K562 (cell line): ENCODE measurements at regions not wholly inside any gene's neighbourhood (a gene's known extent, or its start where the extent isn't known, plus 50 kb on each side); places are given as distances from the start of the nearest gene placed in this dataset.

ENCODE experiments used
- ATAC-seq: fragments of 200-7000 bp; cut with Tn5 transposase; 3 replicates; pipeline ENCODE4 v1.9.1; 2020; ENCODE audit warnings: moderate library complexity
- BruUV-seq: library from RNA; stranded (reverse); fragments of 400-500 nt; replicated peaks from 2 replicates; lab custom pipeline; 2021; lab: Mats Ljungman, UMichigan
- CTCF ChIA-PET: fragments of 300-600 bp; formaldehyde crosslinking; extraction: SDS; loops from one replicate; lab custom pipeline; 2021; ENCODE audit warnings: low intra/inter-chr PET ratio; lab: Yijun Ruan, JAX
- POLR2A ChIA-PET: fragments of 300-600, 350-650 bp; sonication (Branson Sonifier 250); formaldehyde crosslinking; extraction: SDS; loops from one replicate; lab custom pipeline; 2021; ENCODE audit warnings: antibody characterized with exemption, inconsistent platforms; lab: Yijun Ruan, JAX
- DNase-seq, 4 experiments: peaks; one replicate each; pipeline versions ENCODE4 v3.0.0 to v3.0.0-alpha.2; 2011 to 2018; ENCODE audit warnings: low spot score in 3 of 4, mixed read lengths in 3 of 4; ENCODE audit errors: extremely low read depth in 1 of 4
- FAIRE-seq: peaks from 2 replicates; lab custom pipeline; 2011; peaks lifted over from hg19 to GRCh38; lab: Jason Lieb, UNC
- H2AFZ ChIP-seq: 2 replicates; pipeline ENCODE4 v1.6.0; 2011; ENCODE audit warnings: low read depth, low read length, control low read depth, inconsistent platforms
- H3K27ac ChIP-seq: fragments of 200-600 bp; 3 replicates; pipeline ENCODE4 v1.8.0; 2011; ENCODE audit warnings: low read depth, mild to moderate bottlenecking, control low read depth, inconsistent platforms, low read length, moderate library complexity, mixed read lengths; ENCODE audit errors: extremely low read depth
- H3K27me3 ChIP-seq, 2 experiments: fragments of 300-600 bp in 1 of 2; 2 replicates in 1 of 2; 3 replicates in 1 of 2; pipeline versions ENCODE4 v1.6.0 to v1.8.0; 2011; ENCODE audit warnings: inconsistent platforms in 2 of 2, low read length in 2 of 2, mild to moderate bottlenecking in 1 of 2, mixed read lengths in 1 of 2, moderate library complexity in 1 of 2; ENCODE audit not compliant: control insufficient read depth in 2 of 2, insufficient read depth in 2 of 2
- H3K36me3 ChIP-seq: fragments of 300-600 bp; 3 replicates; pipeline ENCODE4 v1.8.0; 2011; ENCODE audit warnings: mild to moderate bottlenecking, low read length, inconsistent platforms; ENCODE audit not compliant: control insufficient read depth, insufficient read depth
- H3K4me1 ChIP-seq, 2 experiments: fragments of 200-600 bp in 1 of 2; replicated peaks in 1 of 2; 2 replicates in 1 of 2; 3 replicates in 1 of 2; pipeline versions ENCODE4 v1.5.1 to v1.8.0; 2011; ENCODE audit warnings: inconsistent platforms in 2 of 2, low read length in 2 of 2, mild to moderate bottlenecking in 1 of 2, mixed read lengths in 1 of 2, moderate library complexity in 1 of 2; ENCODE audit not compliant: control insufficient read depth in 2 of 2, insufficient read depth in 2 of 2
- H3K4me2 ChIP-seq: 2 replicates; pipeline ENCODE4 v1.6.1; 2011; ENCODE audit warnings: low read length, control low read depth, inconsistent platforms, mixed read lengths; ENCODE audit not compliant: insufficient read depth
- H3K4me3 ChIP-seq: fragments of 200-600 bp; sonication (generic), shearing (Covaris generic); 2 replicates; pipeline ENCODE4 v1.5.1; 2016; ENCODE audit warnings: control low read depth, inconsistent platforms
- H3K79me2 ChIP-seq: fragments of 200-600 bp; 3 replicates; pipeline ENCODE4 v1.8.0; 2011; ENCODE audit warnings: low read length, inconsistent platforms; ENCODE audit not compliant: control insufficient read depth, insufficient read depth
- H3K9ac ChIP-seq, 2 experiments: 2 replicates each; pipeline versions ENCODE4 v1.6.0 to v1.6.1; 2011; ENCODE audit warnings: low read depth in 2 of 2, low read length in 2 of 2, control low read depth in 1 of 2, inconsistent platforms in 1 of 2, mild to moderate bottlenecking in 1 of 2, mixed read lengths in 1 of 2; ENCODE audit not compliant: insufficient read depth in 1 of 2
- H3K9me1 ChIP-seq: one replicate; pipeline ENCODE4 v1.6.0; 2011; ENCODE audit warnings: inconsistent platforms, mild to moderate bottlenecking, low read length, moderate library complexity; ENCODE audit not compliant: control insufficient read depth, insufficient read depth
- H3K9me3 ChIP-seq: replicated peaks from 2 replicates; pipeline ENCODE4 v1.5.1; 2011; ENCODE audit warnings: low read depth, low read length, inconsistent platforms; ENCODE audit not compliant: control insufficient read depth, insufficient read depth
- H4K20me1 ChIP-seq: replicated peaks from 2 replicates; pipeline ENCODE4 v1.6.1; 2011; ENCODE audit warnings: low read length, inconsistent platforms, mixed read lengths; ENCODE audit not compliant: control insufficient read depth, insufficient read depth
- ETS2 ChIP-seq: IDR thresholded peaks from 2 replicates; pipeline ENCODE4 v1.6.1; 2016; ENCODE audit warnings: borderline replicate concordance, missing genetic modification characterization, mild to moderate bottlenecking, moderate library complexity, missing compliant biosample characterization; ENCODE audit not compliant: poor library complexity, severe bottlenecking
- EWSR1 ChIP-seq: fragments of 450-650 bp; IDR thresholded peaks from 2 replicates; pipeline ENCODE4 v1.6.1; 2018; ENCODE audit warnings: borderline replicate concordance, mild to moderate bottlenecking, low read depth, moderate library complexity; ENCODE audit not compliant: partially characterized antibody
- ID3 ChIP-seq, 2 experiments: fragments of 250-450 bp in 1 of 2; fragments of 450-650 bp in 1 of 2; sonication (Bioruptor Pico) in 1 of 2; IDR thresholded peaks; 2 replicates each; pipeline versions ENCODE4 v1.6.1 to v1.8.0; 2016 to 2021; ENCODE audit warnings: mild to moderate bottlenecking in 2 of 2, moderate library complexity in 2 of 2, missing compliant biosample characterization in 1 of 2, missing genetic modification characterization in 1 of 2
- IRF1 ChIP-seq: sonication (generic); formaldehyde crosslinking; IDR thresholded peaks from 2 replicates; pipeline ENCODE4 v1.8.0; 2022; ENCODE audit warnings: missing genetic modification reagents, mild to moderate bottlenecking, borderline replicate concordance
- JUND ChIP-seq, 2 experiments: IDR thresholded peaks; 2 replicates in 1 of 2; 3 replicates in 1 of 2; pipeline ENCODE4 v1.6.1; 2011; ENCODE audit warnings: borderline replicate concordance in 2 of 2, low read depth in 2 of 2, low read length in 2 of 2, improper control_type of control experiment in 1 of 2, missing biosample characterization in 1 of 2, missing genetic modification characterization in 1 of 2, missing genetic modification reagents in 1 of 2
- RREB1 ChIP-seq: fragments of 250-450 bp; sonication (Bioruptor Pico); IDR thresholded peaks from 2 replicates; pipeline ENCODE4 v1.4.0; 2020
- SMARCA4 ChIP-seq: fragments of 450-650 bp; IDR thresholded peaks from 2 replicates; pipeline ENCODE4 v1.6.1; 2016
- ZNF24 ChIP-seq: fragments of 450-650 bp; IDR thresholded peaks from 2 replicates; pipeline ENCODE4 v1.6.1; 2016
- ZNF263 ChIP-seq: sonication (generic); formaldehyde crosslinking; IDR thresholded peaks from 2 replicates; pipeline ENCODE4 v1.8.0; 2022; ENCODE audit warnings: mild to moderate bottlenecking, missing genetic modification reagents, borderline replicate concordance
- WGBS: fragments of 100-300 bp; shearing (Covaris generic); methylation state at CpG from one replicate; pipeline ENCODE4 v1.1.6; 2016; ENCODE audit warnings: low coverage, mixed read lengths; ENCODE audit not compliant: insufficient coverage; ENCODE audit errors: missing lambda C conversion rate; 5-methylcytosine and 5-hydroxymethylcytosine counted together
- in situ Hi-C: fragments of 300-500 bp; cut with MboI; formaldehyde crosslinking; loops from 4 replicates; pipeline ENCODE4 v1.15.0; 2018; ENCODE audit warnings: inconsistent platforms, mixed read lengths
- intact Hi-C: fragments of 100-400 bp; cut with micrococcal nuclease; formaldehyde crosslinking; loops from 2 replicates; pipeline ENCODE4 v1.14.2; 2022

GRCh38 chr16:62564291-62564690, 528.1 kb upstream of the CDH8 start:
- Histone ChIP-seq H3K9me1 (no peaks in the 10 kb centered on the region), H3K27ac (no peak overlapping the region), H3K4me1 (no peaks in the 10 kb centered on the region), H3K9ac (no peak overlapping the region), H2AFZ (no peak overlapping the region), H3K4me2 (no peak overlapping the region), H3K9me3 (no peaks in the 10 kb centered on the region), H3K4me3 (no peak overlapping the region), H3K36me3 (no peaks in the 10 kb centered on the region), H3K27me3 (no peaks in the 10 kb centered on the region), H4K20me1 (no peaks in the 10 kb centered on the region), H3K79me2 (no peaks in the 10 kb centered on the region)
- ChIA-PET CTCF (no interaction called here), POLR2A (no interaction called here)
- in situ Hi-C loops = no loop called here
- DNase-seq (no peak), ATAC-seq (no peak), FAIRE-seq (no peak)
- no TSS peak for BruUV-seq
- TF ChIP-seq ZNF263 (CRISPR knock-in tag) = no peak
- no peak for TF ChIP-seq JUND (IDR thresholded peaks at IDR 0.05; ENCODE audit: borderline replicate concordance, low read depth, low read length)
- TF ChIP-seq JUND (tag; IDR thresholded peaks at IDR 0.05; ENCODE audit: borderline replicate concordance, low read depth, low read length) = no peak
- TF ChIP-seq IRF1 (CRISPR knock-in tag) = no peak
- no peak for TF ChIP-seq ZNF24
- TF ChIP-seq SMARCA4 = no peak
- no peak for TF ChIP-seq ID3 (CRISPR knock-in tag; IDR thresholded peaks at IDR 0.05)
- TF ChIP-seq ID3 (tag; IDR thresholded peaks at IDR 0.05) = no peak
- no peak for TF ChIP-seq ETS2 (tag)
- TF ChIP-seq EWSR1 = no peak
- no peak for TF ChIP-seq RREB1 (CRISPR knock-in tag)
- 3% methylated on average over 2 of the region's 2 CpGs for WGBS
- intact Hi-C loops = no loop called here
